GM23338 (cell line): ENCODE measurements at regions not wholly inside any gene's neighbourhood (a gene's known extent, or its start where the extent isn't known, plus 50 kb on each side); places are given as distances from the start of the nearest gene placed in this dataset.

ENCODE experiments used
- CREB1 ChIP-seq: fragments of 250-450 bp; sonication (Bioruptor Pico); IDR thresholded peaks from 2 replicates; pipeline ENCODE4 v1.5.0; 2020; ENCODE audit warnings: low read depth, mild to moderate bottlenecking, moderate library complexity
- EZH2 ChIP-seq: fragments of 200-600 bp; sonication (generic); IDR thresholded peaks from one replicate; pipeline ENCODE4 v1.8.0; 2017; ENCODE audit warnings: antibody characterized with exemption, mild to moderate bottlenecking, low read depth; ENCODE audit not compliant: unreplicated experiment
- EZH2phosphoT487 ChIP-seq: fragments of 200-600 bp; sonication (generic); IDR thresholded peaks from one replicate; pipeline ENCODE4 v1.8.1; 2018; ENCODE audit warnings: antibody characterized with exemption; ENCODE audit not compliant: unreplicated experiment
- JUNB ChIP-seq: IDR thresholded peaks from one replicate; pipeline ENCODE4 v1.6.1; 2016; ENCODE audit warnings: antibody characterized with exemption; ENCODE audit not compliant: unreplicated experiment
- POLR2AphosphoS5 ChIP-seq: IDR thresholded peaks from 2 replicates; pipeline ENCODE4 v1.6.1; 2016; ENCODE audit warnings: antibody characterized with exemption, low read depth
- TF ChIP-seq, protein P1 (sequence below), 2 experiments: fragments of 200-600 bp in 1 of 2; sonication (generic) in 1 of 2; conservative IDR thresholded peaks; 2 replicates each; pipeline versions ENCODE4 v1.5.1 to v1.6.1; 2016 to 2017; ENCODE audit warnings: antibody characterized with exemption in 2 of 2, low read depth in 2 of 2, mild to moderate bottlenecking in 2 of 2, moderate library complexity in 1 of 2
- TF ChIP-seq, protein P2 (sequence below): IDR thresholded peaks from one replicate; pipeline ENCODE4 v1.6.1; 2018; ENCODE audit warnings: antibody characterized with exemption; ENCODE audit not compliant: unreplicated experiment

DNA sequence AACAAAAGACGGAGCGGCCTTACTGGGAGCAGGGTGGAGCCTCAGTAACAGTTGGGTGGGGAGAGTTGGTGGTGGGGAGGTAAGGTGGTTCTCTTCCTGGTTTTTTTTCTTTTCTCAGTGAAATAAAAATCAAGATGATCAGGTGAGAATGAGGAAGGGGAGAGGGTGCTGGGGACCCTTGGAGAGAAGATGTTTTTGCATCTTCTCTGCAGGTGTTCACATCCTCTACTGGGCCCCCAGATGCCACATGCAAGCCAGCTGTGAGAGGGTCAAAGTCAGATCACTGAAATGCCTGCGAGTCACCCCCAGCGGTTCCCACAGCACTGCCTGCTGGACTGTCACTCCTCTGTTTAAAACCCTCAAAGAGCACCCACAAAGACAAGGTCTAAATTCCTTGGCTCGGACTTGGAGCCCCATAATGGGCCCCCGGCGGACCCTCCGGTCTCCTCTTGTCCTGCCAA is 69.8 kb upstream of the FHL2 start:
- TF ChIP-seq EZH2phosphoT487 (no peak), CREB1 (CRISPR knock-in tag) (no peak), POLR2AphosphoS5 (no peak), JUNB (no peak), EZH2 (no peak)
- TF ChIP-seq, protein P1, sequence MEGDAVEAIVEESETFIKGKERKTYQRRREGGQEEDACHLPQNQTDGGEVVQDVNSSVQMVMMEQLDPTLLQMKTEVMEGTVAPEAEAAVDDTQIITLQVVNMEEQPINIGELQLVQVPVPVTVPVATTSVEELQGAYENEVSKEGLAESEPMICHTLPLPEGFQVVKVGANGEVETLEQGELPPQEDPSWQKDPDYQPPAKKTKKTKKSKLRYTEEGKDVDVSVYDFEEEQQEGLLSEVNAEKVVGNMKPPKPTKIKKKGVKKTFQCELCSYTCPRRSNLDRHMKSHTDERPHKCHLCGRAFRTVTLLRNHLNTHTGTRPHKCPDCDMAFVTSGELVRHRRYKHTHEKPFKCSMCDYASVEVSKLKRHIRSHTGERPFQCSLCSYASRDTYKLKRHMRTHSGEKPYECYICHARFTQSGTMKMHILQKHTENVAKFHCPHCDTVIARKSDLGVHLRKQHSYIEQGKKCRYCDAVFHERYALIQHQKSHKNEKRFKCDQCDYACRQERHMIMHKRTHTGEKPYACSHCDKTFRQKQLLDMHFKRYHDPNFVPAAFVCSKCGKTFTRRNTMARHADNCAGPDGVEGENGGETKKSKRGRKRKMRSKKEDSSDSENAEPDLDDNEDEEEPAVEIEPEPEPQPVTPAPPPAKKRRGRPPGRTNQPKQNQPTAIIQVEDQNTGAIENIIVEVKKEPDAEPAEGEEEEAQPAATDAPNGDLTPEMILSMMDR (conservative IDR thresholded peaks at IDR 0.05; ENCODE audit: low read depth in 2 of 2): no peak
- TF ChIP-seq, protein P2, sequence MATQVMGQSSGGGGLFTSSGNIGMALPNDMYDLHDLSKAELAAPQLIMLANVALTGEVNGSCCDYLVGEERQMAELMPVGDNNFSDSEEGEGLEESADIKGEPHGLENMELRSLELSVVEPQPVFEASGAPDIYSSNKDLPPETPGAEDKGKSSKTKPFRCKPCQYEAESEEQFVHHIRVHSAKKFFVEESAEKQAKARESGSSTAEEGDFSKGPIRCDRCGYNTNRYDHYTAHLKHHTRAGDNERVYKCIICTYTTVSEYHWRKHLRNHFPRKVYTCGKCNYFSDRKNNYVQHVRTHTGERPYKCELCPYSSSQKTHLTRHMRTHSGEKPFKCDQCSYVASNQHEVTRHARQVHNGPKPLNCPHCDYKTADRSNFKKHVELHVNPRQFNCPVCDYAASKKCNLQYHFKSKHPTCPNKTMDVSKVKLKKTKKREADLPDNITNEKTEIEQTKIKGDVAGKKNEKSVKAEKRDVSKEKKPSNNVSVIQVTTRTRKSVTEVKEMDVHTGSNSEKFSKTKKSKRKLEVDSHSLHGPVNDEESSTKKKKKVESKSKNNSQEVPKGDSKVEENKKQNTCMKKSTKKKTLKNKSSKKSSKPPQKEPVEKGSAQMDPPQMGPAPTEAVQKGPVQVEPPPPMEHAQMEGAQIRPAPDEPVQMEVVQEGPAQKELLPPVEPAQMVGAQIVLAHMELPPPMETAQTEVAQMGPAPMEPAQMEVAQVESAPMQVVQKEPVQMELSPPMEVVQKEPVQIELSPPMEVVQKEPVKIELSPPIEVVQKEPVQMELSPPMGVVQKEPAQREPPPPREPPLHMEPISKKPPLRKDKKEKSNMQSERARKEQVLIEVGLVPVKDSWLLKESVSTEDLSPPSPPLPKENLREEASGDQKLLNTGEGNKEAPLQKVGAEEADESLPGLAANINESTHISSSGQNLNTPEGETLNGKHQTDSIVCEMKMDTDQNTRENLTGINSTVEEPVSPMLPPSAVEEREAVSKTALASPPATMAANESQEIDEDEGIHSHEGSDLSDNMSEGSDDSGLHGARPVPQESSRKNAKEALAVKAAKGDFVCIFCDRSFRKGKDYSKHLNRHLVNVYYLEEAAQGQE: no peak
